ENCODE measurements at regions not wholly inside any gene's neighbourhood (a gene's known extent, or its start where the extent isn't known, plus 50 kb on each side); places are given as distances from the start of the nearest gene placed in this dataset.
A peak's percentile ranks its signal among the peaks of the same experiment; 100 is the strongest.

- Histone ChIP-seq H3K36me3 (ENCODE audit: control insufficient read depth, low read length) (no peaks in the 10 kb centered on the region), H4K20me1 (ENCODE audit: control insufficient read depth, insufficient read depth, low read depth, low read length) (no peaks in the 10 kb centered on the region), H3K4me3 (ENCODE audit: low read length) (no peak overlapping the region), H3K27me3 (ENCODE audit: control insufficient read depth, low read length) (no peaks in the 10 kb centered on the region), H3K9me3 (ENCODE audit: control insufficient read depth, insufficient read depth, low read length) (no peaks in the 10 kb centered on the region), H3K79me2 (ENCODE audit: control insufficient read depth, low read length) (no peaks in the 10 kb centered on the region), H3K4me1 (ENCODE audit: control insufficient read depth, low read length) (no peaks in the 10 kb centered on the region), H3K27ac (ENCODE audit: low read depth, low read length) (no peak overlapping the region), H3K9me2 (replicated peaks; ENCODE audit: control insufficient read depth, low read length) (no peaks in the 10 kb centered on the region), H3F3A (ENCODE audit: control insufficient read depth, insufficient read depth) (no peaks in the 10 kb centered on the region), H3K4me2 (ENCODE audit: low read length) (no peak overlapping the region)
- TF ChIP-seq EZH2phosphoT487 (IDR thresholded peaks at IDR 0.05; ENCODE audit: borderline replicate concordance, low read length), result no peak
- no peak for TF ChIP-seq CTCF (IDR thresholded peaks at IDR 0.05; ENCODE audit: low read depth, low read length, poor library complexity, severe bottlenecking)
These were observed 234.1 kb downstream of the CAAP1 start for GRCh38 chr9:26658476-26658875.

GRCh38 chr9:26657958-26658357, 234.6 kb downstream of the CAAP1 start:
- H3K36me3 ChIP-seq (ENCODE audit: control insufficient read depth, low read length), result no peaks in the 10 kb centered on the region
- no peak overlapping the region for H3K4me3 ChIP-seq (ENCODE audit: low read length)
- no peak overlapping the region for H3K4me2 ChIP-seq (ENCODE audit: low read length)
- no peaks in the 10 kb centered on the region for H3K27me3 ChIP-seq (ENCODE audit: control insufficient read depth, low read length)
- H3K4me1 ChIP-seq (ENCODE audit: control insufficient read depth, low read length), result no peaks in the 10 kb centered on the region
- H3F3A ChIP-seq (ENCODE audit: control insufficient read depth, insufficient read depth), result no peaks in the 10 kb centered on the region
- TF ChIP-seq EZH2phosphoT487 (IDR thresholded peaks at IDR 0.05; ENCODE audit: borderline replicate concordance, low read length), result no peak
- no peak for TF ChIP-seq CTCF (IDR thresholded peaks at IDR 0.05; ENCODE audit: low read depth, low read length, poor library complexity, severe bottlenecking)
- no peaks in the 10 kb centered on the region for H4K20me1 ChIP-seq (ENCODE audit: control insufficient read depth, insufficient read depth, low read depth, low read length)
- H3K9me3 ChIP-seq (ENCODE audit: control insufficient read depth, insufficient read depth, low read length), result no peaks in the 10 kb centered on the region
- H3K9me2 ChIP-seq (replicated peaks; ENCODE audit: control insufficient read depth, low read length), result no peaks in the 10 kb centered on the region
- no peak overlapping the region for H3K27ac ChIP-seq (ENCODE audit: low read depth, low read length)
- H3K79me2 ChIP-seq (ENCODE audit: control insufficient read depth, low read length), result no peaks in the 10 kb centered on the region

GRCh38 chr9:26656003-26656870, 236.4 kb downstream of the CAAP1 start:
- no peaks in the 10 kb centered on the region for H3K36me3 ChIP-seq (ENCODE audit: control insufficient read depth, low read length)
- H3K27ac ChIP-seq (ENCODE audit: low read depth, low read length), result no peak overlapping the region
- H3K4me2 ChIP-seq (ENCODE audit: low read length), result 0 out of 2 replicates have a peak overlapping the region, but pooled peaks have one; percentile 19
- H3K27me3 ChIP-seq (ENCODE audit: control insufficient read depth, low read length), result no peaks in the 10 kb centered on the region
- no peaks in the 10 kb centered on the region for H3K9me2 ChIP-seq (replicated peaks; ENCODE audit: control insufficient read depth, low read length)
- no peaks in the 10 kb centered on the region for H3K4me1 ChIP-seq (ENCODE audit: control insufficient read depth, low read length)
- no peaks in the 10 kb centered on the region for H3F3A ChIP-seq (ENCODE audit: control insufficient read depth, insufficient read depth)
- H3K4me3 ChIP-seq (ENCODE audit: low read length), result no peak overlapping the region
- no peaks in the 10 kb centered on the region for H3K79me2 ChIP-seq (ENCODE audit: control insufficient read depth, low read length)
- H3K9me3 ChIP-seq (ENCODE audit: control insufficient read depth, insufficient read depth, low read length), result no peaks in the 10 kb centered on the region
- no peaks in the 10 kb centered on the region for H4K20me1 ChIP-seq (ENCODE audit: control insufficient read depth, insufficient read depth, low read depth, low read length)
- no peak for TF ChIP-seq EZH2phosphoT487 (IDR thresholded peaks at IDR 0.05; ENCODE audit: borderline replicate concordance, low read length)
- peak; percentile 50 for TF ChIP-seq CTCF (IDR thresholded peaks at IDR 0.05; ENCODE audit: low read depth, low read length, poor library complexity, severe bottlenecking)
